GM20000 (cell line): ENCODE measurements at regions not wholly inside any gene's neighbourhood (a gene's known extent, or its start where the extent isn't known, plus 50 kb on each side); places are given as distances from the start of the nearest gene placed in this dataset.

Experiments
- DNase-seq: peaks from one replicate; pipeline ENCODE4 v3.0.0; 2012; ENCODE audit warnings: low spot score
- TF ChIP-seq, protein P1 (sequence below): IDR thresholded peaks from 2 replicates; pipeline ENCODE4 v1.5.1; 2012; ENCODE audit warnings: mild to moderate bottlenecking, control low read depth; ENCODE audit errors: extremely low read depth, missing control alignments

DNA sequence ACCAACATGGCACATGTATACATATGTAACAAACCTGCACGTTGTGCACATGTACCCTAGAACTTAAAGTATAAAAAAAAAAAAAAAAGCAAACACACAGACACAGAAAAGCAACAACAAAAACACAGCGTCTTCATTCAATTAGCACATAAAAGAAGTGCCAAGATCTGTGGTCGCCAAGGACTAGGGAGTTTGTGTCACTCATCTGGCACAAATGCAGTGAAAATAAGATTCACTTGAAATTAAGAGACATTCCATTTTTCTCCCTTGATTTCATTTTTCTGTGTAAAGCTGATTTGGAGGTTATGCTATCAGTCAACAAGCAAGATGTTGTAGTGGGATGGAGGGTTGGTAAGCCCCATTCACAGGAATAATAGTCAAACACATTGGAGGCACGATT lies 115.3 kb downstream of the FAT4 start:
- no peak for DNase-seq

DNA sequence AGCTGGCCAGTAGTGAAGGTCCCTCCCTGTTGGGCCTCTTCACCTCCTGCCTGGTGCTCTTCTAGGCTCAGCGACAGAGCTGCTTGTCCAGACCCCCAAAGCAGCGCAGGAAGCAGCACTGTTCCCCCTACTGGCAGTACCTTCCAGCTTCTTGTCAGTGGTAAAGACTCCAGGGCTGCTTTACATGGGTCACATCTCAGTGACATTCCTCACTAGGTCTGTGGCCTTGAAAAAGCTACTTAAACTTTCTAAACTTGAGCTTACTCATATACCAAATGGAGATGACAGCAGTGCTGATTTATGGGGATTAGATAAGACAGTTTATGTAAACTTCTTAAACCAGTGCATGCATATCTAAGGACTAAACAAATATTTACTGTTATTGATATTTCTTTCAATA lies 117.3 kb downstream of the FAT4 start:
- TF ChIP-seq, protein P1, sequence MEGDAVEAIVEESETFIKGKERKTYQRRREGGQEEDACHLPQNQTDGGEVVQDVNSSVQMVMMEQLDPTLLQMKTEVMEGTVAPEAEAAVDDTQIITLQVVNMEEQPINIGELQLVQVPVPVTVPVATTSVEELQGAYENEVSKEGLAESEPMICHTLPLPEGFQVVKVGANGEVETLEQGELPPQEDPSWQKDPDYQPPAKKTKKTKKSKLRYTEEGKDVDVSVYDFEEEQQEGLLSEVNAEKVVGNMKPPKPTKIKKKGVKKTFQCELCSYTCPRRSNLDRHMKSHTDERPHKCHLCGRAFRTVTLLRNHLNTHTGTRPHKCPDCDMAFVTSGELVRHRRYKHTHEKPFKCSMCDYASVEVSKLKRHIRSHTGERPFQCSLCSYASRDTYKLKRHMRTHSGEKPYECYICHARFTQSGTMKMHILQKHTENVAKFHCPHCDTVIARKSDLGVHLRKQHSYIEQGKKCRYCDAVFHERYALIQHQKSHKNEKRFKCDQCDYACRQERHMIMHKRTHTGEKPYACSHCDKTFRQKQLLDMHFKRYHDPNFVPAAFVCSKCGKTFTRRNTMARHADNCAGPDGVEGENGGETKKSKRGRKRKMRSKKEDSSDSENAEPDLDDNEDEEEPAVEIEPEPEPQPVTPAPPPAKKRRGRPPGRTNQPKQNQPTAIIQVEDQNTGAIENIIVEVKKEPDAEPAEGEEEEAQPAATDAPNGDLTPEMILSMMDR: no peak
- no peak for DNase-seq

More for the DNA sequence above, 115.3 kb downstream of the FAT4 start:
- TF ChIP-seq, protein P1: no peak

DNA sequence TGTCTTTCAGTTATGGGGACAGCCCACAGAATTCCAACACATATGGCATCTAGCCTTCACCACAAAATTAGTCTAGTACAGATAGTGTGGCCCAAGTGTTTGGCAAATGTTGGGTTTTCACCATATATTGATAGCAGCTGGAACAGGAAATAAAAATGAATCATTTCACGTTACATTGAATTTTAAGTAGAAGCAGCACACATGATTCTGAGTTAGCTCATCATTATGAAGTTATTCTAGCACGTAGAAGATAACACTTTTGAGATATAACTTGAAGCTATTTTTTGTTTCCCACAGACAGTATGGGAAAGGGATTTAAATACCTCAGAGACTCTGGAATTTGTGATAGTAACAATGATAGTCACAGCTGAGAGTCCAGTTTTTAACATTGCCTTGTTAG lies 118.7 kb downstream of the FAT4 start:
- TF ChIP-seq, protein P1: no peak
- DNase-seq: no peak

DNA sequence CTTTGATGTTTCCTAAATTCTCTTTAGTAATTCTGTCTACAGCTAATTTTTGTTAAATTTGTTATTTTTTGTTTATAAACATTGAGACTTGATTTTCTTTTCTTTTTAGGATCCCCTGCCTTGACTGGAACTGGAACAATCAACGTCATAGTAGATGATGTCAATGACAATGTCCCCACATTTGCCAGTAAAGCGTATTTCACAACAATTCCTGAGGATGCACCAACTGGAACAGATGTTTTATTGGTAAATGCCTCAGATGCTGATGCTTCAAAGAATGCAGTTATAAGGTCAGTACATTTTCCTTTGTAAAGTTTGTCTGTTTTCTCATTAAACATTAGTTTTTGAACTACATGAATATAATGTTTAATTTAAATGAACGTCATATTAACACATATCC lies 119.4 kb downstream of the FAT4 start:
- TF ChIP-seq, protein P1: no peak
- no peak for DNase-seq

DNA sequence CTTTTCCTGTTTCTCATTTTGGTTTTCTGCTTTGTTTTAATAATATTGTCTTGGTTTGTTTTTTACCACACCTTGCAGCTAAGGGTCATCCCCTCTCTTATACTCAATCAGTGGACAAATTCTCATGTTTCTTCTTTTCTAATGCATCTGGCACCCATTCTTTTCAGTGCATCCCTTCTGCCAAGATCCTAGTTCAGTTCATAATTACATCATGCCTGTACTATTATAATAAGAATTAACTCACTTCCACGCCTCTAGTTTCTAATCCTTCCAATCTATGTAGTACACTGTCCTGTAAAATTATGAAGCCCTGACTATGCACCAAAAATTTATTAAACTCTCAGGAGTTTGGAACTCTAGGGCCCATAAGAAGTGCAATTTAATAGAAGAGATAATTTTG lies 126.1 kb downstream of the FAT4 start:
- TF ChIP-seq, protein P1: no peak
- DNase-seq: no peak

DNA sequence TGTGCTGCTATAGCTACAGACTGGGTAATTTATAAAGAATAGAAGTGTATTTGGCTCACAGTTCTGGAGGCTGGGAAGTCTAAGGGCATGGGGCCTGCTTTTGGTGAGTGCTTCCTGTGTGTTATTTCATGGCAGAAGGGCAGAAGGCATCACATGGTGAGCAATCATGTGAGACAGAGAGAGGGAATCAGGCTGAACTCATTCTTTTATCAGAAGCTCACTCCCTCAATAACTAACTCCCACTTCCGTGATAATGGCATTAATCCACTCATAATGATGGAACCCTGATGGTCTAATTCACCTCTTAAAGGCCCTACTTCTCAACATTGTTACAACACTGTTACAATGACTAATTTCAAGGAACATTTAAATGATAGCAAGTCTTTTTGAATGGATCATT lies 129.4 kb downstream of the FAT4 start:
- TF ChIP-seq, protein P1: no peak
- no peak for DNase-seq

DNA sequence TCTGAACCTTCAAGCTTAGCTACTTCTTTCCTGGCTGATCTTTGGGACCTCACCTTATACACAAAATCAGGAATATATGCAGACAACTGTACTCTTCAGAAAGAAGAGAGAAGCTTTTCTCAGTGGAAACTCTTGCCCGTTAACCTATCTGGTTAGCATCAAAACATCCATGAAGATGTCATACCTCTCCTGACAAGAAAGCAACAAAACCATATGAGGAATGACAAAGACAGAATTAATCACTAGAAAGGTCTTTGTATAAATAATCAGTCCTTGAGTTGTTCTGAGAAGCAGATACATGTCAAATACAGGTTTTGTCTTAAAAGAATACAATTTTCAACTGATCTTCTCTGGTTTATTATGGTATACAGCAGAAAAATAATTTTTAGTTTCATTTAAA lies 130.8 kb downstream of the FAT4 start:
- TF ChIP-seq, protein P1: no peak
- no peak for DNase-seq
